ENCODE measurements at regions not wholly inside any gene's neighbourhood (a gene's known extent, or its start where the extent isn't known, plus 50 kb on each side); places are given as distances from the start of the nearest gene placed in this dataset.
A peak's percentile ranks its signal among the peaks of the same experiment; 100 is the strongest.

GRCh38 chr22:27638329-27639233 is 163.0 kb downstream of the MN1 start:
- Histone ChIP-seq H3K18ac (ENCODE audit: insufficient read length, low read depth, low read length) (no peak overlapping the region), H2BK12ac (ENCODE audit: insufficient read length, low read depth, low read length) (no peak overlapping the region), H4K91ac (ENCODE audit: insufficient read length, low read depth, low read length) (no peak overlapping the region), H3K4me2 (ENCODE audit: insufficient read depth, insufficient read length, low read length) (no peak overlapping the region), H3K79me1 (ENCODE audit: insufficient read depth, low read depth, low read length, poor library complexity, severe bottlenecking) (no peaks in the 10 kb centered on the region), H2AK5ac (ENCODE audit: insufficient read length, low read length) (no peak overlapping the region), H2BK20ac (ENCODE audit: low read depth, low read length, poor library complexity, severe bottlenecking) (no peak overlapping the region), H3K9ac (ENCODE audit: extremely low read depth, insufficient read length, low read length) (no peak overlapping the region), H4K20me1 (ENCODE audit: control insufficient read depth, insufficient read depth, insufficient read length) (no peaks in the 10 kb centered on the region), H3K4ac (ENCODE audit: low read depth, low read length) (no peak overlapping the region), H4K8ac (replicated peaks; ENCODE audit: insufficient read length, low read depth, low read length) (no peak overlapping the region), H3K23me2 (ENCODE audit: insufficient read length, low read depth, low read length, poor library complexity, severe bottlenecking) (no peaks in the 10 kb centered on the region), H3K27me3 (ENCODE audit: insufficient read depth, low read length) (no peaks in the 10 kb centered on the region), H3K27ac (ENCODE audit: insufficient read length, low read depth, low read length) (no peak overlapping the region), H3K23ac (ENCODE audit: insufficient read length, low read depth, low read length) (no peak overlapping the region), H3T11ph (ENCODE audit: low read length) (no peak overlapping the region), H2BK120ac (ENCODE audit: low read depth, low read length, poor library complexity, severe bottlenecking) (no peak overlapping the region), H3K9me3 (ENCODE audit: control insufficient read depth, low read depth, low read length) (no peaks in the 10 kb centered on the region), H3K14ac (ENCODE audit: insufficient read depth, low read length) (no peak overlapping the region), H2BK15ac (ENCODE audit: low read depth, low read length) (no peak overlapping the region), H2BK5ac (ENCODE audit: insufficient read length, low read length) (no peak overlapping the region), H3K4me1 (ENCODE audit: insufficient read depth, low read length) (peaks cover 5% of the 10 kb centered on the region; the same call in 1 of the 2 replicates), H3K56ac (ENCODE audit: insufficient read length, low read depth, low read length) (no peak overlapping the region), H2AFZ (ENCODE audit: low read length) (no peak overlapping the region), H3K79me2 (ENCODE audit: insufficient read depth, low read length) (no peaks in the 10 kb centered on the region), H4K5ac (ENCODE audit: insufficient read length, low read depth, low read length) (no peak overlapping the region)
- H3K4me1 Mint-ChIP-seq: peaks cover 60% of the 10 kb centered on the region in 2 experiments
- DNase-seq: no peak
- H3K27ac Mint-ChIP-seq: peak overlapping the region in 1 of 3 experiments; percentile 41; a peak in 1 of 7 replicates
- TF ChIP-seq CTCF (conservative IDR thresholded peaks at IDR 0.05): no peak
- H3K4me3 Mint-ChIP-seq: no peak overlapping the region
- H3K27me3 Mint-ChIP-seq (ENCODE audit: low read depth): peaks cover 32% of the 10 kb centered on the region
- no peaks in the 10 kb centered on the region; a peak in 1 of 5 replicates for H3K9me3 Mint-ChIP-seq
- no CpG with 5 or more reads among the region's 25 CpGs for WGBS (ENCODE audit: extremely low coverage, insufficient read length, low lambda C conversion rate)
- no peaks in the 10 kb centered on the region for H3K36me3 Mint-ChIP-seq (ENCODE audit: insufficient read depth in 1 of 3, low read depth in 3 of 3)
